ENCODE measurements at regions not wholly inside any gene's neighbourhood (a gene's known extent, or its start where the extent isn't known, plus 50 kb on each side); places are given as distances from the start of the nearest gene placed in this dataset.

- TF ChIP-seq CTCF (IDR thresholded peaks at IDR 0.05; ENCODE audit: insufficient read depth, low read length, poor library complexity, severe bottlenecking) (no peak), EZH2phosphoT487 (conservative IDR thresholded peaks at IDR 0.05; ENCODE audit: low read length) (no peak)
These were observed 442.8 kb downstream of the BCOR start for GRCh38 chrX:39654952-39655351.
